AG04449 (cell line): ENCODE measurements at regions not wholly inside any gene's neighbourhood (a gene's known extent, or its start where the extent isn't known, plus 50 kb on each side); places are given as distances from the start of the nearest gene placed in this dataset.
A peak's percentile ranks its signal among the peaks of the same experiment; 100 is the strongest.

ENCODE experiments used
- CTCF ChIA-PET: fragments of 350-600 bp; formaldehyde crosslinking; extraction: SDS; loops from one replicate; lab custom pipeline; 2021; ENCODE audit warnings: antibody characterized with exemption; lab: Yijun Ruan, JAX
- POLR2A ChIA-PET: fragments of 400-600, 350-600 bp; formaldehyde crosslinking; extraction: SDS; loops from one replicate; lab custom pipeline; 2020; ENCODE audit warnings: antibody characterized with exemption, inconsistent platforms; lab: Yijun Ruan, JAX
- DNase-seq: peaks from one replicate; pipeline ENCODE4 v3.0.0-alpha.2; 2010; ENCODE audit warnings: low read depth, low spot score
- H3K4me3 ChIP-seq: 2 replicates; pipeline ENCODE4 v1.5.1; 2011; ENCODE audit warnings: low read depth, mild to moderate bottlenecking, control low read depth, low read length
- CTCF ChIP-seq: IDR thresholded peaks from one replicate; pipeline ENCODE4 v1.5.1; 2011; ENCODE audit warnings: mild to moderate bottlenecking, moderate library complexity, low read length, control low read depth, inconsistent platforms; ENCODE audit not compliant: insufficient read depth; ENCODE audit errors: missing control alignments

GRCh38 chr22:27518531-27519340, 282.8 kb downstream of the MN1 start:
- ChIA-PET POLR2A (no interaction called here), CTCF (interaction anchor here (1.1 to 1.5 kb wide), 2 partner anchors 18 to 763 kb away, joined by 3 to 5 read pairs; no protein-coding TSS in a partner anchor)
- no peak for TF ChIP-seq CTCF
- DNase-seq = no peak
- no peak overlapping the region for H3K4me3 ChIP-seq

DNA sequence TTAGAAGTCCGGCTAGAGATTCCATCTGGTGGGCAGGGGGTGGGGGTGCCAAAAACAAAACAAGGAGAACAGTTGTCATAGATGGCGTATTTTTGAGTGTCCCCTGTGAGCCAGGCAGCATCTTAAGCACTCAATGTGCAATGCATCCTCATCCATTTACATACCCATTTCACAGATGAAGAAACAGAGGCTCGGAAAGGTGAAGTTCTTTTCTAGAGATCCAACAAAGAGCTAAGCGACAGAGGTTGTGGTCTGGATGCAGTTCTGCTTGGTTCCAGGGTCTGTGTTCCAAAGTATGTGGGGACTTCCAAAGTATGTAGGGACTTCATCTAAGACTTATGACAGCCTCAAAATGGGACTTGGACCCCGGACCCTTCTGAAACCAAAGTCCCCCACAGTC, 277.8 kb downstream of the MN1 start:
- H3K4me3 ChIP-seq = no peak overlapping the region
- no peak for TF ChIP-seq CTCF
- ChIA-PET POLR2A (no interaction called here), CTCF (no interaction called here)
- DNase-seq = no peak

GRCh38 chr22:27525711-27526110, 275.8 kb downstream of the MN1 start:
- no peak for DNase-seq
- ChIA-PET POLR2A (no interaction called here), CTCF (no interaction called here)
- H3K4me3 ChIP-seq = no peak overlapping the region
- no peak for TF ChIP-seq CTCF

DNA sequence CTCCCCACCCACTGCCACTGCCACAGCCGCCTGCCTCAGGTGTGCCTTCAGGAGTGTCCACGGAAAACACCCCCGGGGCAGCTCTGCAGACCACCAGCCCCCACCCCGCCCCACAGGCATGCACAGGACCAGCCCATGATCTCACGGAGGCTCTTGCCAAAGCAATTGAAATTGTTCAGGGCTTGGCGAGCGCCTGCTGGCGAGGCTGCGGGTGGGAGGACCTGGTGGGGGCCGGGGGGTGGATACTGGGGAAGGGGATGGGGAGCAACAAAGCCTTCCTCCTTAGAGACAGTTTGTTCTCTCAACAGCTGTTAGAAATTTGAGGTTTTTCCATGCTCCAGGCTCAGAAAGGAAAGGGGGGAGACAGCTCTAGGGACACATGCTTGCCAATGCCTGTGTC, 274.7 kb downstream of the MN1 start:
- no peak for TF ChIP-seq CTCF
- ChIA-PET CTCF (interaction anchor here (0.9 kb wide), 1 partner anchor 278 kb away, joined by 4 read pairs; no protein-coding TSS in a partner anchor), POLR2A (no interaction called here)
- no peak overlapping the region for H3K4me3 ChIP-seq
- no peak for DNase-seq

DNA sequence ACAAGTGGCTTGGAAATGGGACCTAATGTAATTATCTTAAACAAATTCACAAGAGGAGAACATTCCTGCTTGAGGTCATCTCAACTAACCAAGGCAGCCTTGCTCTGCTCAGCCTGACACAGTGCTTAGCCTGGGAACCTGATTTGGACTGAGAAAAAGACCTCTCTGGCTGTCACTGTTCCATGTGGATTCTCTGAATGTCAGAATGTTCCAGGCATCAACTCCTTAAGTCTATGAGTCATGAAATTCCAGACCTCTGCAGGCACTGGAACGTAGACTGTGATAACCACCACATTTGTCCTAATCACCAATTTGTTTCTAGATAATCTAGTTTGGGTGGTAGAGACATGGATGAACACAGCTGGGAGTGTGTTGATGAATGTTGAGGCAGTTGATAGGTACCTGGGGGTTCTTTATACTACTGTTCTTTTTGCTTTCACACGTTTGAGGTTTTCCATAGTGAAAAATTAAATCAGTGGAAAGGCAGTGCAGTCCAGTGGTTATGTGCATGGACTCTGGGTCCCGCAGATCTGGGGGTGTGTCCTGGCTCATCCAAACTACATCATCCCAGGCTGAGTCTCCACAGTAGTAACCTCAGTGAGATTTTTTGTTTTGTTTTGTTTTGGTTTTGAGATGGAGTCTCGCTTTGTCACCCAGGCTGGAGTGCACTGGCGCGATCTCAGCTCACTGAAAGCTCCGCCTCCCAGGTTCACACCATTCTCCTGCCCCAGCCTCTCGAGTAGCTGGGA, 269.6 kb downstream of the MN1 start:
- peak; percentile 40 for DNase-seq
- no peak overlapping the region for H3K4me3 ChIP-seq
- no peak for TF ChIP-seq CTCF
- ChIA-PET POLR2A (no interaction called here), CTCF (no interaction called here)

GRCh38 chr22:27533105-27533745, 268.3 kb downstream of the MN1 start:
- ChIA-PET POLR2A (no interaction called here), CTCF (interaction anchor here (1.0 kb wide), 1 partner anchor 127 kb away, joined by 4 read pairs; no protein-coding TSS in a partner anchor)
- no peak overlapping the region for H3K4me3 ChIP-seq
- no peak for DNase-seq
- no peak for TF ChIP-seq CTCF
